GM12878 (cell line): ENCODE measurements at regions not wholly inside any gene's neighbourhood (a gene's known extent, or its start where the extent isn't known, plus 50 kb on each side); places are given as distances from the start of the nearest gene placed in this dataset.

Experiments
- CBFB ChIP-seq: IDR thresholded peaks from 2 replicates; pipeline ENCODE4 v1.6.1; 2016; ENCODE audit warnings: antibody characterized with exemption, low read depth
- CHD1 ChIP-seq: IDR thresholded peaks from 2 replicates; pipeline ENCODE4 v1.6.1; 2012; ENCODE audit warnings: low read depth, low read length, improper control_type of control experiment
- TAF1 ChIP-seq: IDR thresholded peaks from 2 replicates; pipeline ENCODE4 v1.6.1; 2011; ENCODE audit warnings: mild to moderate bottlenecking, low read depth, low read length, borderline replicate concordance
- TF ChIP-seq, protein P1 (sequence below): IDR thresholded peaks from 2 replicates; pipeline ENCODE4 v1.6.1; 2012; ENCODE audit warnings: low read length, inconsistent platforms
- TF ChIP-seq, protein P2 (sequence below): fragments of 450-650 bp; IDR thresholded peaks from 2 replicates; pipeline ENCODE4 v1.6.1; 2017; ENCODE audit warnings: mild to moderate bottlenecking

DNA sequence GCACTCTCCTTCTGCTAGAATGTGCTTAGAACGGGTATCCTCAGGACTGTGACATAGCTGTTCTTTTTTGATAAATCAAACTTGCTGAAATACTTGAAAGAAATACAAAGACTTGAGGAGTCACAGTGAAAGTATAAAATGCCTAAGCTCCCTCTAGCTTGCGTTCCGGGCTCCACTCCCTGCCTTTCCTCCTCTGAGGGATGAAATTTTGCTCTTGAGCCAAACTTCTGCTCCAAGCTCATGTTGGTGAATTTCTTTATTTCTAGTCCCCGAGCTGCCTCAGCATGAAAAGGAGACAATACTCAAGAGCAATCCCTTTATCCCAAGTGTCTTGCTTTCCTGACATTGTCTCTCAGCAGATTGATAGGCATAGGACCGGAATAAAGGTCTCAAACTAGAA lies 499.6 kb upstream of the ADARB2 start:
- TF ChIP-seq CHD1 (no peak), CBFB (no peak), TAF1 (no peak)
- TF ChIP-seq, protein P1, sequence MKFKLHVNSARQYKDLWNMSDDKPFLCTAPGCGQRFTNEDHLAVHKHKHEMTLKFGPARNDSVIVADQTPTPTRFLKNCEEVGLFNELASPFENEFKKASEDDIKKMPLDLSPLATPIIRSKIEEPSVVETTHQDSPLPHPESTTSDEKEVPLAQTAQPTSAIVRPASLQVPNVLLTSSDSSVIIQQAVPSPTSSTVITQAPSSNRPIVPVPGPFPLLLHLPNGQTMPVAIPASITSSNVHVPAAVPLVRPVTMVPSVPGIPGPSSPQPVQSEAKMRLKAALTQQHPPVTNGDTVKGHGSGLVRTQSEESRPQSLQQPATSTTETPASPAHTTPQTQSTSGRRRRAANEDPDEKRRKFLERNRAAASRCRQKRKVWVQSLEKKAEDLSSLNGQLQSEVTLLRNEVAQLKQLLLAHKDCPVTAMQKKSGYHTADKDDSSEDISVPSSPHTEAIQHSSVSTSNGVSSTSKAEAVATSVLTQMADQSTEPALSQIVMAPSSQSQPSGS, result no peak
- TF ChIP-seq, protein P2, sequence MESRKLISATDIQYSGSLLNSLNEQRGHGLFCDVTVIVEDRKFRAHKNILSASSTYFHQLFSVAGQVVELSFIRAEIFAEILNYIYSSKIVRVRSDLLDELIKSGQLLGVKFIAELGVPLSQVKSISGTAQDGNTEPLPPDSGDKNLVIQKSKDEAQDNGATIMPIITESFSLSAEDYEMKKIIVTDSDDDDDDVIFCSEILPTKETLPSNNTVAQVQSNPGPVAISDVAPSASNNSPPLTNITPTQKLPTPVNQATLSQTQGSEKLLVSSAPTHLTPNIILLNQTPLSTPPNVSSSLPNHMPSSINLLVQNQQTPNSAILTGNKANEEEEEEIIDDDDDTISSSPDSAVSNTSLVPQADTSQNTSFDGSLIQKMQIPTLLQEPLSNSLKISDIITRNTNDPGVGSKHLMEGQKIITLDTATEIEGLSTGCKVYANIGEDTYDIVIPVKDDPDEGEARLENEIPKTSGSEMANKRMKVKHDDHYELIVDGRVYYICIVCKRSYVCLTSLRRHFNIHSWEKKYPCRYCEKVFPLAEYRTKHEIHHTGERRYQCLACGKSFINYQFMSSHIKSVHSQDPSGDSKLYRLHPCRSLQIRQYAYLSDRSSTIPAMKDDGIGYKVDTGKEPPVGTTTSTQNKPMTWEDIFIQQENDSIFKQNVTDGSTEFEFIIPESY, result no peak
